ENCODE measurements at regions not wholly inside any gene's neighbourhood (a gene's known extent, or its start where the extent isn't known, plus 50 kb on each side); places are given as distances from the start of the nearest gene placed in this dataset.
"Not testable (repeated sequence)": the region's sequence is repeated elsewhere in the genome, so short reads cannot be mapped to it uniquely, and the experiment has no call there.

GRCh38 chr1:229019663-229020271, 251.1 kb upstream of the RAB4A start:
- no peak for DNase-seq

DNA sequence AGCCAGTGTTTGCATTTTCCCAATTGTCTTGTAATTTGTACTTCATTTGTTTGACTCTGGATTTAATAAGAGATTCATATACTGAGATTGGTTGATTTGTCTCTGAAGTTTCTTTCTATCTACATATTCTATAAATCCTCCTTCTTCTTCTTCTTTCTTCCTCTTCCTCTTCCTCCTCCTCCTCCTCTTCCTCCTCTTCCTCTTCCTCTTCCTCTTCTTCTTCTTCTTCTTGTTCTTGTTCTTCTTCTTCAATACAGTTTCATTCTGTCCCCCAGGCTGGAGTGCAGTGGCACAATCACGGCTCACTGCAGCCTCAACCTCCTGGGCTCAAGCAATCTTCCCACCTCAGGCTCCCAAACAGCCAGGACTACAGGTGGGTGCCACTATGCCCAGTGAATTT, 249.9 kb upstream of the RAB4A start:
- DNase-seq = not testable (repeated sequence)

DNA sequence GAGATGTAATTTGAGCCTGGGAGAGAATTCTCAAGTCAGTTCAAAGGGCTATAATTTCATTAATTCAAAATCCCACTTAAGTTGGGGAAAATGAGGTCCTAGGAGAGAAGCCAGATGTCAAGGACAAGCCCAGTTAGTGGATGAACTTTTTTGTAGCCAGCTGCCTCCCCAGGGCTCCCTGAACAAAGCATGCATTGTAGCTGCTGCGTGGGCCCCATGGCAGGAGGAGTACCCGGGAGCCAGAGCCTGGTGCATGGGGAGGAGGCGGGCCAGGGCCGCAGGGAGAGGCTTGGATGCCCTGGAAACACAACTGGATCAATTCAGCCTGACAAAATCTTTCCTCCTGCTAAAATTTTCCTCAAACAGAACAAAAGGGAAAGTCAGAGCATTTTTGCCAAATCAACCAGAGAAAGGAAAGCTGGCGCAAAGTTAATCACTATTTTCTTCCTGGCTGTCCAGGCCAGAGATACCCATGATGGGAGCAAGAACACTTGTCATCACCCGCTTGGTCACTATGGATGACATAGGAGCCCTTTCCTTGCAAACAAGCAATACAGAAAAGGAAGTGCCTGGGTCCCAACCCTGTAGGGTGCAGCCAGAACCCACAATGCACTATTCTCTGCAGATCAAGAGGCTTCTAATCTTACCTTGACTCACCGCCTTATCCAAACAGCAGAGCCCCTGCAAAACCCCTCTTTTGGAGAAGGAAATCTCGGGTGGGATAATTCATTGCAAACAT, 248.1 kb upstream of the RAB4A start:
- DNase-seq = no peak

DNA sequence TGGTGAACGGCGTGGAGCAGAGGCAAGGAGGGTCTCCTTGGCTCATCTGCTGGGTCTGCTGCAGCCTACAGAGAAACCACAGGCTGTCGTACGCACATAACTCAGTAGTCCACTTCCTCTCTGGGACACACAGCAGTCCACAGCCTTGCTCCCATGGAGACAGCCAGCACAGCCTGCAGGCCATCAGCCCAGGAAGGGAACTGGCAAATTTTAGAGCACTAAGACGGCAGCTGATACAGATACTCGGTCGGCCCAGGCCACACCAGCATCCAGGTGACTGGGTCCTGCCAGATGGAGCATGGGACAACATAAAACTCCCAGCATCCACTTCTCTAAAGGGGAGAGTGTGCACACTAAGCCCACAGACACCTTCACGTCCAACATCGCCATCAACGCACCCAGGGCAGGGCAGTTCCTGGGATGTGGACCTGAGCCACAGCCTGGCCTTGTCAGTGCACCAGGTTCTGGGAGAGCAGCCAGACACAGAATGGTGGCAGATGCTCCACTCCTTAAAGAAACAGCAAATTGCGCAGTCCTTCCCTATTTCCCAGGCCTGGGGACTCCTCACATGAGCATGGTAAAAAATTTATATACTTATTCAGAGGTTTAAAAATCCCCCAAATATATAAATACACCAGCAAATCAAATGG, 247.1 kb upstream of the RAB4A start:
- DNase-seq = no peak

GRCh38 chr1:229024528-229025130, 246.3 kb upstream of the RAB4A start:
- DNase-seq = no peak

DNA sequence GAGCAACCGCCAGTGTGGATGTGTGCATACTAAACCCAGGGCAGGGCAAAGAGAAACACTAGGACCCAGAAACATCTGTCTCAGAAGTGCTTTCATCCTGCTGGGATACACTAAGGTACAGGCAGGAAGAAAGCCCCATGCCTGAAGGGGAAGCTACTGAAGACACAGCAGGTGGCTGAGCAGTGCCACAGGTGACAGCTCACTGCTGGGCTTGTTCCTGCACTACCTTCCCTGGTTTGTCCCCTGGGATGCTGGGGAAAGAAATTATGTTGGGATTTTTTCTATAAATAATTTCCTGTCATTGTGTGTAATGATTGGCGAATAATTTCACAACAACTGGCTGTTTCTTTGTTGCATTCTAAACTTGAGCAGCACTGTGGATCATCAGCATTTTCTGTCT, 245.3 kb upstream of the RAB4A start:
- DNase-seq = no peak

GRCh38 chr1:229027158-229027557, 243.8 kb upstream of the RAB4A start:
- no peak for DNase-seq

DNA sequence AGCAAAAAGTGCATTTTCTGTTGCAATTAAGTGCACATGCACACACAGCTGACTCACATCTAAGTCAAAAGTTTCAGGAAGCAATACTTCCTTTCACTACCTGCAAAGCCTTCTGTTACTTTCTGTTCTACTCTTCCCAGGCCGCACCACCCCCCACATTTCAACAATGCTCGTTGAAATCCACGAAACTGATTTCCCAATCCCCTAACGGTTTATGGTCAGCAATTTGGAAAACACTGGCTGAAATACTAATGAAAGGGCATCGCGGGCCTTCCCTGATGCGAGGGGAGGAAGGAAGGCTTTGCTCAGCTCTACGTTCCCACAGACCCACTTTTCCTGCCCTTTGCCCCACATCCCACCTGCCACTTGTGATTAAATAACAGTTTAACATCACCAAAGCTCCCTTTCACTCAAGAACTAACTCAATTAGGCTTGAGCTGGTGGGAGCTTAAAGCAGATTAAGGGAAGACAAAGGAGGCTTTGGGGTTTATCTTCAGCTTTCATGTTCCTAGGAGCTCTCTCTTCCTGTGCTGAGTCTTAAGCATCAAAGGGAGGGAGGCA, 243.2 kb upstream of the RAB4A start:
- DNase-seq = no peak

DNA sequence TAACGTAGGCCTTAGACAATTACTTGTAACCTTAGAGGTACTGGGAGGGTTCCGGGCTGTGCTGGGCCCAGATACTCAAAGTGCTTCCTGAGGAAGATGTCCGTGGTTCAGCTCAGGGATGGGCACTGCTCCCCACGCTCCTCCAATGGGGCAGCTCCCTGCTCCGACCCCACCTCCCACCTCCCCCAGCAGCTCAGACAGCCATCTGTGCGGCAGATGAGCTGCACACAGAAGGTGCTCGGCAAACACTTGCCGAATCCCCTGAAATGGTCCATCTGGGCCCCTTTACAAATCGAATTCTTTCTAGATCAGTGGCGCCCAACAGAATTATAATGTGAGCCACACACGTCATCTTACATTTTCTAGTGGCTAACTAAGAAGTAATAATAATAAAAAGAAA, 242.4 kb upstream of the RAB4A start:
- DNase-seq = no peak

DNA sequence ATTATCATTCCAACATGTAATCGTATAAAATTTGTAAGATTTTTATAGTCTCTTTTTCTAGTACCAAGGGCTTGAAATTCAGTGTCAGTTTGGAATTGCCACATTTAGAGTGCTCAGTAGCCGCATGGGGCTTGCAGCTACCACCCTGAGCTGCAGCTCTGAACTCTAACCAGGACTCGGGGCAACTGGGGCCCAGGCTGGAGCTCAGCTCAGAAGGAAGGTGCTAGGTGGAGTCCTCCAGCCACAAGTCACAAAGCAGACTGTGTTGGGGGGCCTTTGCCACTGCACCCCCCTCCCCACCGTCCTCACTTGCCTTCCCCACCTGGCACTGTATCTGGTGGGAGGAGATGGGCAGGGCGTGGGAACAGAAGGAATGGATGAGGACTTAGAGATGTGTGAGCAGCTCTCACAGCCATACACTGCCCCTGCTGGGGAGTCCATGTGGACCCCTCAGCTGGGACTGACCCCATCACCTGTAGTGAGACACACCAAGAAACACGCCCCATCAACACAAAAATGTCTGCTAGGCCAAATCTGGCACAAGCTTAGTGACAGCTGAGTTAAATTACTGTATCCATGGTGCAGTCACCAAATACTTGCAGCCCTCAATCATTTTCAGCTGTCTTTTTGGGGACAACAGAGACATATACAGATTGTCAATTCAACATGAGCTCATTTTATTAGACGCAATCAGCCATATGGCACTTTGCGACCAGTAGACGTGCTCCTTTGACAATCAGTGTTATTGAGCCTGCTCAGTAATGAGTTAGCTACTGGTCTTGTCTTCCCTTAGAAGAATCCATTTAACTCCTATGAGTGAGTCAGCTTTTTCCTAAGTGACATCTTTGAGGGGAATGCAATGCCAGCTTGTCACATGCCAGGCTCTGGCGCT, 241.7 kb upstream of the RAB4A start:
- DNase-seq = no peak

GRCh38 chr1:229029879-229030235, 241.1 kb upstream of the RAB4A start:
- no peak for DNase-seq

DNA sequence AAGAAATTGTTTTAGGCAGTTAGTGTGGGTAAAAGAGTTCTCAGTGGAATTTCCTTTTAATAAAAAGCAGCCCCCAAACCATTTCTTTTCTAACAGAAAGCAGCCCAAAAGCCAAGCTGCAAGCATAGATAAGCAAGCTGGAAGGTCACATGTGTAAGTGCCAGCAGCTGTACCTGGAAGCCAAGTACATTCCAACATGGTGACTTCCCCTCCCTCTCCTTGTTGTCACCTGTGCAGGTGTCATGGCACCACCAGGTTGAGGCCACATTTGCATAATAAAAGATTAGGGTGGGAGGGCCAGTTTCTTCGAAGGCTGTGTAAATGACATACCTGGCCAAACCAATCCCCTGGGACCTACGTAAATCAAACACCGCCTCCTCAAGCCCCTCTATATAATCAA, 240.3 kb upstream of the RAB4A start:
- no peak for DNase-seq

DNA sequence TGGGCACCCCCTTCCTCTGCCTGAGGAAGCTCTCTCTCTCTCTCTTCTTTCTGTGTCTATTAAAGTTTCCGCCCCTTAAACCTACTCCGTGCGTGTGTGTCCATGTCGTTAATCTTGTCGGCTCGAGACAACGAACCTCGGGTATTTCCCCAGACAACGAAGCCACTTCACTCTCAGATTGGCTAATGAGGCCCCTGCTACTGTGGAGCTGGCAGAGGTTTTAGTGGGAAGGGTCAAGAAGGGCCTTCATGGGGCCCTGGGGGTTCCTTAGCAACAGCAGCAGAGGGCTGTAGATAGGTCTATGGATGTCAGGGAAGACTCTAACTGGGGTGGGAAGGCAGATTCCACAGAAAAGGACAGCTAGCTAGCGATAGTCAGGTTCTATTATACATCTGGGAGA, 239.8 kb upstream of the RAB4A start:
- DNase-seq = no peak

DNA sequence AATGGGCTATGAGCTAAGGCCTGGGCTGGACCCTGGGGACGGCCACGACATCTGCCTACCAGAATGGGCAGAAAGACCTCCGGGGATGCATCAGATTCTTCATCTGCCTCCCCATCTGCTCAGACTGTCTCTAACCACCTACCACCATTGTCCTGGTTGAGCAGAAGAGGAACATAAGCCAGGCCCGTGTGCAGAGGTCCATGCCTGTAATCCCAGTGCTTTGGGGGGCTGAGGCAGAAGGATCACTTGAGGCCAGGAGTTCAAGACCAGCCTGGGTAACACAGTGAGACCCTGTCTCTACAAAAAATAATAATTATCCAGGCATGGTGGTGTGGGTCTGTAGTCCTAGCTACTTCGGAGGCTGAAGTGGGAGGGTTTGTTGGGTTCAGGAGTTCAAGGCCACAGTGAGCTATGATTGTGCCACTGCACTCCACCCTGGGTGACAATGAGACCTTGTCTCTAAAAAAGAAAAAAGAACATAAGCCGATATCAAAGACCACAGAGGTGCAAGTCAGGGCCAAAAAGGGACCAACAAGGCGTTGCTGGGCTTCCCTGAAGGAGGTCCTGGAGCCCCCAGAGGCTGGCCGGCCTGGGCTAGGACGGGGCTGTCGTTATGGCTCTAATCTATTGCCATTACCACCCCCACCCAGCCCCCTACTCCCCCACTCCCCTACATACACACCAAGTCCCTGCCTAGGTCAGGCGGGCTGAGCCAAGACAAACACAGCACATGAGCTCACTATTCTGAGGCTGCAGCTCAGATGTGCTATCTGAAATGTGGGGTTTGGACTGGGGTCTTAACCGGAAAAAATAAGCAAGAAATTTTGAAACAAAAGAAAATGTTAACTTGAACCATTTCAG, 239.2 kb upstream of the RAB4A start:
- no peak for DNase-seq

GRCh38 chr1:229032375-229032774, 238.5 kb upstream of the RAB4A start:
- DNase-seq = no peak

DNA sequence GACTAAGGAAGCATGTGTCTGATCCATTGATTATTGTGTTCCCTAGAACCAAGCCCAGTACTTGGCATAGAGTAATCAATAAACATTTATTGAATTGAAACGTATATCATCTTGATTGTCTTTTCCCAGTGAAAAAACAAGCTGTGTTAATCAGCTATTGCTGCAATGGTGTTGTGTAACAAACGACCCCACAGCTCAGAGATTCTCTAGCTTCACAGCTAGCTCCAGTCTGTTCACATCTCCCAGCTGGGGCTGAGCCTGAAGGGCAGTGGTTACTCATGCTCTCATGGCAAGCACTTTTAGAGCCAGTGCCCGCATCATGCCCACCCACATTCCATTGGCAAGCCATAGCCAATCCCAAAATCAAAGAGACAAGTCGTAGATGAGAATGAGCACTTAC, 237.4 kb upstream of the RAB4A start:
- no peak for DNase-seq

DNA sequence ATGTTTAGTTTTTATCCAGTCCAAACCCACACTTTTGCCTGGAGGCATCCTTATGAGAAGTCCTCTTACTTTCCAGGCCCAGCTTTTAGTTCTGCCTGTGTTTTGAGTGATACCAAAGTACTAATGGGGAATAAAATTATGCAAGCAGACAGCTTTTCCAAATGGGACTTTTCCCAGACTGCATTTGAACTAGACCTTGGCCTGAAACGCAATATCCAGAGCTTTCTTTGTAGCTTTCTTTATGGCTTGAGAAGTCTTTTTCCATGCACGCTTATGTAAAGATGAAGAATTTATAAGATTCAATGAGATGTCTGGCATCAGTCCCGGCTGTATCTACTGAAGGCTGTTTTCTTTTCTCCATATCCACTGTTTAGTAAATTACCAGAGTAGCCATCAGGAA, 236.6 kb upstream of the RAB4A start:
- no peak for DNase-seq

DNA sequence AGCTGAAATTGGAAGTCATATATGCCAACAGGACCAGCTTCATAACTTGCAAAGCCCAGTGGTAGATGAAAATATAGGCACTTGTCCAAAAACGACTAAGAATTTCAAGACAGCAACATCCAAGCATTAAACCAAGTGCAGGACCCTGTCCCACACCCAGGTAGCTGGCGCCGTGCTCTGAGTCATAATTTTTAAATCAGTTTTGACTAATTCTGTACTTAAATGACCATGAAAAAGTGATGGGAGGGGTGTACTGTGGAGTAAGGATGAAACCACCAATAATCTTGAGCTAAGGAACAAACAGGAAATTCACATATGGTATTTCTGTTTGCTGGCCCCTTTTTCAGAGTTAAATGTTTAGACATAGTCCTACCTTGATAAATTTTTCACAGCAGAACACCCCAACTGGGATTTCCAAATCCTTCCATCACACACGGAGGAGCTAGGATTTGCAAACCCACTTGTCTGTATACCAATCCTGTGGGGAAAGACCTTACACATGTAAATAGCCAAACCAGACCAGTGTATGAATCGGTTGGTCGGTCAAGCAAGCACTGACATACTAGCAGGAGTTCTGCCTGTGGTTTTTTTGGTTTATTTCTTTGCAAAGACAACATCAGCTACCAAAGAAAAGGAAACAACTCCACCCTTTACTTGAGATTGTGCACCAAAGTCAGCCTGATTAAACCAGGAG, 235.7 kb upstream of the RAB4A start:
- no peak for DNase-seq

DNA sequence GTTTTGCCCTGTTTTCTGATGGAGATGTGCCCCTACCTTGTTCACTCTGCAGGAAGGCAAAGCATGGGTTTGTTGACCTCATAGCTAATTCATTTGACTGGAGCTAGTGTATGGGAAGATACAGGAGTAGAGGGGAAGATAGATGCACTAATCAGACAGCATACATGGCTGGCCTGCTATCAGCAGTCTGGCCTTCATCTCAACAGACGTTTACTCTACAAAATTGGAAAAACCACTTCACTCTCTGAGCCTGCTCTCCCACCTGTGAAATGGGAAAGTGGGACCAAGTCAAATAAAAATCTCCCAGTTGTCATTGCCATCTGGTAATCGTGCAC, 235.2 kb upstream of the RAB4A start:
- DNase-seq = no peak

DNA sequence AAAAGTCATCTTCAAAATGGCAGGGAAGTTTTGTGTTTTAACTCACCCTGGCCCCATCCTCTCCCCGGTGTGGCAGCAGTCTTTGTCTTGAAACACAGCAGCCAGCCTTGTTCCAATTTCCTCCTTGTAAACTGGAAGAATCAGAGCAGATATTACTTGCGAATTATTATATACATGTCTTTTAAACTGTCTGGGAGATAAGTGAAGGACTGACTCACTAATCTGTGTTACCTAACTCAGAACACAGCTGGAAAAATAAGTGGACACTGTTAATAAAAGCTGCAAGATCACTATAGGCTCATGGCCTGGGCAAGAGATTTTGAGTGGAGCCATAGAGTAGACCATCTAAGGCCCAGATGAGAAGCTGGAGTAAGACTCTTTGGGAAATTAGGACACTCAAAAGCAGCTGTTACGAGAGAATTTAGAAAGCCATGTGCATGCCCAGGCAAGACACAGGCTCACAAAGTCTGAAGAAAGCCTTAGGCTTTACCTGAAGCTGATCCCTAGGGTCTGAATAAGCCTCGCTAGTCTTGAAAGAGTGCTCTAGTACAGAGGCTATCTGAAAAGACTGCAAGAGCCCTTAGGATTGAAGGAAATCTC, 233.0 kb upstream of the RAB4A start:
- DNase-seq = no peak

All from NCI-H1436 treated with DMSO at 0.1 percent for 48 hours (cell line).